ENCODE measurements at regions not wholly inside any gene's neighbourhood (a gene's known extent, or its start where the extent isn't known, plus 50 kb on each side); places are given as distances from the start of the nearest gene placed in this dataset.

- no peak overlapping the region for H2AFZ ChIP-seq
- no peaks in the 10 kb centered on the region for H3K36me3 ChIP-seq (replicated peaks; ENCODE audit: insufficient read depth, low read depth)
- H3K4me3 ChIP-seq, result no peak overlapping the region
- TF ChIP-seq CTCF (IDR thresholded peaks at IDR 0.05; ENCODE audit: poor library complexity), result no peak
- no peak for TF ChIP-seq EZH2 (IDR thresholded peaks at IDR 0.05; ENCODE audit: borderline replicate concordance)
- no peak for TF ChIP-seq EZH2phosphoT487 (IDR thresholded peaks at IDR 0.05; ENCODE audit: low read depth, severe bottlenecking, unreplicated experiment)
- no peaks in the 10 kb centered on the region for H3K27me3 ChIP-seq
- H3K9me3 ChIP-seq (ENCODE audit: low read depth), result peaks cover 4% of the 10 kb centered on the region
- H3K27ac ChIP-seq, result no peak overlapping the region
- H3K79me2 ChIP-seq, result no peaks in the 10 kb centered on the region
- peaks cover under 1% of the 10 kb centered on the region for H3K4me1 ChIP-seq (ENCODE audit: insufficient read depth)
- no peaks in the 10 kb centered on the region for H3K9me2 ChIP-seq (replicated peaks; ENCODE audit: insufficient read depth)
- H4K20me1 ChIP-seq (ENCODE audit: insufficient read depth, poor library complexity, severe bottlenecking), result no peaks in the 10 kb centered on the region
- DNase-seq (ENCODE audit: low spot score), result no peak
- H3K4me2 ChIP-seq, result no peak overlapping the region
These were observed 114.6 kb upstream of the SESN3 start for GRCh38 chr11:95345651-95346050.

GRCh38 chr11:95344932-95345642, 114.1 kb upstream of the SESN3 start:
- Histone ChIP-seq H2AFZ (no peak overlapping the region), H4K20me1 (ENCODE audit: insufficient read depth, poor library complexity, severe bottlenecking) (no peaks in the 10 kb centered on the region), H3K27ac (no peak overlapping the region), H3K79me2 (no peaks in the 10 kb centered on the region), H3K27me3 (no peaks in the 10 kb centered on the region), H3K4me1 (ENCODE audit: insufficient read depth) (peaks cover 6% of the 10 kb centered on the region), H3K9me3 (ENCODE audit: low read depth) (peaks cover 4% of the 10 kb centered on the region), H3K4me2 (no peak overlapping the region), H3K4me3 (no peak overlapping the region), H3K9me2 (replicated peaks; ENCODE audit: insufficient read depth) (no peaks in the 10 kb centered on the region), H3K36me3 (replicated peaks; ENCODE audit: insufficient read depth, low read depth) (no peaks in the 10 kb centered on the region)
- TF ChIP-seq EZH2phosphoT487 (IDR thresholded peaks at IDR 0.05; ENCODE audit: low read depth, severe bottlenecking, unreplicated experiment) (no peak), EZH2 (IDR thresholded peaks at IDR 0.05; ENCODE audit: borderline replicate concordance) (no peak), CTCF (IDR thresholded peaks at IDR 0.05; ENCODE audit: poor library complexity) (no peak)
- DNase-seq (ENCODE audit: low spot score), result no peak
- WGBS (ENCODE audit: low lambda C conversion rate, missing lambda C conversion rate), result 96% methylated on average over 4 of the region's 4 CpGs

GRCh38 chr11:95341221-95341620, 110.2 kb upstream of the SESN3 start:
- Histone ChIP-seq H3K4me3 (no peak overlapping the region), H2AFZ (no peak overlapping the region), H3K36me3 (replicated peaks; ENCODE audit: insufficient read depth, low read depth) (no peaks in the 10 kb centered on the region), H3K27me3 (no peaks in the 10 kb centered on the region), H4K20me1 (ENCODE audit: insufficient read depth, poor library complexity, severe bottlenecking) (no peaks in the 10 kb centered on the region), H3K4me1 (ENCODE audit: insufficient read depth) (peaks cover 36% of the 10 kb centered on the region), H3K27ac (peak overlapping the region; percentile 97), H3K9me3 (ENCODE audit: low read depth) (no peaks in the 10 kb centered on the region), H3K9me2 (replicated peaks; ENCODE audit: insufficient read depth) (no peaks in the 10 kb centered on the region), H3K4me2 (no peak overlapping the region), H3K79me2 (no peaks in the 10 kb centered on the region)
- no peak for DNase-seq (ENCODE audit: low spot score)
- WGBS (ENCODE audit: low lambda C conversion rate, missing lambda C conversion rate), result 77% methylated on average over 10 of the region's 10 CpGs
- TF ChIP-seq EZH2phosphoT487 (IDR thresholded peaks at IDR 0.05; ENCODE audit: low read depth, severe bottlenecking, unreplicated experiment) (no peak), CTCF (IDR thresholded peaks at IDR 0.05; ENCODE audit: poor library complexity) (no peak), EZH2 (IDR thresholded peaks at IDR 0.05; ENCODE audit: borderline replicate concordance) (no peak)
